Duodenal mucosa (tissue), 2 donors: ENCODE measurements at regions not wholly inside any gene's neighbourhood (a gene's known extent, or its start where the extent isn't known, plus 50 kb on each side); places are given as distances from the start of the nearest gene placed in this dataset.

Experiments
- H3K27ac ChIP-seq: one replicate; pipeline ENCODE4 v1.7.0; 2013; ENCODE audit warnings: low read depth, low read length
- H3K27me3 ChIP-seq, 2 donors: one replicate each; pipeline ENCODE4 v1.7.0; 2013; ENCODE audit warnings: low read length in 2 of 2, control low read depth in 1 of 2; ENCODE audit not compliant: insufficient read depth in 2 of 2, control insufficient read depth in 1 of 2
- H3K36me3 ChIP-seq, 2 donors: one replicate each; pipeline ENCODE4 v1.7.0; 2013; ENCODE audit warnings: low read length in 2 of 2, control low read depth in 1 of 2; ENCODE audit not compliant: insufficient read depth in 2 of 2, control insufficient read depth in 1 of 2
- H3K4me1 ChIP-seq, 2 donors: one replicate each; pipeline ENCODE4 v1.7.0; 2013; ENCODE audit warnings: low read length in 2 of 2, control low read depth in 1 of 2; ENCODE audit not compliant: insufficient read depth in 2 of 2, control insufficient read depth in 1 of 2
- H3K4me3 ChIP-seq, 2 donors: one replicate each; pipeline ENCODE4 v1.7.0; 2013; ENCODE audit warnings: low read length in 2 of 2, low read depth in 1 of 2
- H3K9ac ChIP-seq, 2 donors: one replicate each; pipeline ENCODE4 v1.7.0; 2013; ENCODE audit warnings: low read length in 2 of 2, low read depth in 1 of 2
- H3K9me3 ChIP-seq, 2 donors: one replicate each; pipeline ENCODE4 v1.7.0; 2013; ENCODE audit warnings: low read length in 2 of 2, control low read depth in 1 of 2; ENCODE audit not compliant: control insufficient read depth in 1 of 2

DNA sequence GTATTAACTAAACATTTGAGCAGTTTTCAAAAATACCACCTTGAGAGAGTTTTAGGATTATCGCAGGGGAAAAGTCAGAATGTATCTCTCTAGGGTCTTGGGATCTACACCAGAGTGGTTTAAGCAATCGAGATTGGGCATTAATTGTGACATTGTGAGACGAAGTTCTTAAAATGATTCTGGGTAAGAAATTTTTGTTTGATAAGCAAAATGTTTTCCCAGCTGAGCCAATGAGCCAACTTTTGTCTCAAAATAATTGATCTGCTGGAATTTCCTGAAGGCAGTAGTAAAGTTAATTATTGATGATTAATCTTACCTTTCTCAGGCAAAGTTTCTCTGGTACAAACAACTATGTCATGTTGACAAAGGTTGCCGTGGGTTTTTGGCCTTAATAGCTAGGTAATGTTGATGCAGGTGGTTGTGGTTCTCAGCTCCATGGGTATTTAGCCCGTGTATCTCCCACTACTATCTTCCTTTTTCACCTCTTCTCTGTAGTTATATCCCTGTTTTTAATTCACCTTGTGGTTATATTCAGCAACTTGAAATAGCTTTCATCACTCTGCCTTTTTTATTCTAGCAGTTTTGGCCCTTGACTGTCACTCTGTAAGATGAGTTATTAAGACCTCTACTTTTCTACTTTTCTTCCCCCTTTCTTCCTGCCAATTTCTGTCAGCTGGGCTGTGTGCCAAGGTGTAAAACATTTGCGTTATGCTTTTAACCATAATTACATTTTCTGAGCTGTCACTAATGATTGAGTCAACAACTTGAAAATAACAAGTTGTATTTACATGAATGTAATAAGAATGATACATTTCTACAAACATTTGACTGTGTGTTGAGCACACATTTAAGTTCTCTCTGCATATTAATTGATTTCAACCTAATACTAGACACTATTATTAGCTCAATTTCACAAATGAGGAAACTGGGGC lies 368.3 kb upstream of the BTBD3 start:
- Histone ChIP-seq H3K36me3 (no peaks in the 10 kb centered on the region), H3K4me1 (no peaks in the 10 kb centered on the region), H3K27ac (no peak overlapping the region), H3K4me3 (no peak overlapping the region), H3K9ac (no peak overlapping the region), H3K27me3 (no peaks in the 10 kb centered on the region), H3K9me3 (no peaks in the 10 kb centered on the region)

DNA sequence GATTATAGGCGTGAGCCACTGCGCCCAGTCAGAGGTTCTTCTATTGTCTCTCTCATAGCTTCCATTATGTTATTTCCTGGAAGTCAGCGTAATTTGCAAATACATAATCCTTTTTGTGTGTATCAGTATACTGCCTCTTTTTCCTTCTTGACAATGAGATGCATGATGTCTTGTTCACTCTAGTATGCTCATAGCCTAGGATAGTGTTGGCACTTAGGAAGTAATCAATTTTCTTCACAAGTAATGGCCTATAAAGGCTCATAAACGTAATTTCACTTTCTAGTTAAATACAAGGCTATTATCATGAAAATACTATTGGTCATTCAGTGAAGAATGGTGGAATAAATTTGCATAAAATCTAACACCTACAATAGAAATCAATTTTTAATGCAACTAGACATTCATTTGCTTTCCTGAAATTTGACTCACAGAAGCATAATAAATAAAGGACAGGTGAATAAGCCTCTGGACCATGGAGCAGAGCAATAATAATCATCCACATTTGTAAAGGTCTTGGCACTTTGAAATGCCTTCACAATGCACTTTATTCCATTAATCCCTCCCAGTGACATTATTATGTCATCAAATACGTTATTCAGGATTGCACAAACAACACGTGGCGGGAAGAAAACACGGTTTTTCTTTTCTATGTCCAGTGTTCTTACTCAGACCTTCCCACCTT lies 366.9 kb upstream of the BTBD3 start:
- no peak overlapping the region for H3K9ac ChIP-seq
- no peak overlapping the region for H3K4me3 ChIP-seq
- H3K36me3 ChIP-seq: no peaks in the 10 kb centered on the region

DNA sequence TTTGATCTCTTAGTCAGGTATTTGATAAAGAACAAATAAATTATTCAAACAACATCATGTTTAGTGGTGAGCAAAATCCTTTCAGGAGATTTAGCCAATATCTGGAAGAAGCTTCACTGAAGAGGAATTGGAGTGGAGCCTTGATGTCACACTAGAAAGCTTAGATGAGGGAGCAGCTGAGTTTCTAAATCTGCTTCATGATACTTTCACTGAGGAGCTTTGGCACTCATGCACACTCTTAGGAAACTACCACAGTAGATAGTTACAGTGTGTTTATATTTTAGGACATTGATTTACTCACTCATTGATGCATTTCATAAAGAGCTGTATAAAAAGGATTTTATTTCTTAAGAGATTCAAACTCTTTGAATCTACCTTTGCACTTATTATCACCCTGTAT lies 366.2 kb upstream of the BTBD3 start:
- Histone ChIP-seq H3K9ac (no peak overlapping the region), H3K27ac (no peak overlapping the region), H3K36me3 (no peaks in the 10 kb centered on the region), H3K27me3 (no peaks in the 10 kb centered on the region), H3K4me1 (no peaks in the 10 kb centered on the region), H3K4me3 (no peak overlapping the region), H3K9me3 (no peaks in the 10 kb centered on the region)

More for the DNA sequence above, 366.9 kb upstream of the BTBD3 start:
- Histone ChIP-seq H3K27me3 (no peaks in the 10 kb centered on the region), H3K27ac (no peak overlapping the region), H3K9me3 (no peaks in the 10 kb centered on the region), H3K4me1 (no peaks in the 10 kb centered on the region)

DNA sequence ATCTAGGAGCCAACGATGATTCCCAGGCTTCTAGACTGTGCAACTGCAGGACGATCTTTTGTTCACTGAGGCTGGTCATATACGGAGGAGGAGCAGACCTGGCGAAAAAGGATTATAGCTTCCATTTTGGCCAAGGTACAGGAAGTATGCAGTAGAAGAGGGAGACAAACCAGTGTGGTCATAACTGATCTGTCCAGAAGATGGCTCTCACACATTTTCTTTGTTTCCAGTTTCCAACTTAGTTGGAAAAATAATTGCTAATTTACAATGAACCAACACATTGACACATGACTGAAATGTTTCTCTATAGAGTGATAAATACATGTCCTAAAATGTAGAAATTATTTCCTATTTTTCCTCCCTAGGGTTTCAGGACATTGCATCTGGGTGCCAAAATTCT lies 364.1 kb upstream of the BTBD3 start:
- Histone ChIP-seq H3K9ac (no peak overlapping the region), H3K27me3 (no peaks in the 10 kb centered on the region), H3K36me3 (no peaks in the 10 kb centered on the region), H3K27ac (no peak overlapping the region), H3K4me1 (no peaks in the 10 kb centered on the region), H3K4me3 (no peak overlapping the region), H3K9me3 (no peaks in the 10 kb centered on the region)

DNA sequence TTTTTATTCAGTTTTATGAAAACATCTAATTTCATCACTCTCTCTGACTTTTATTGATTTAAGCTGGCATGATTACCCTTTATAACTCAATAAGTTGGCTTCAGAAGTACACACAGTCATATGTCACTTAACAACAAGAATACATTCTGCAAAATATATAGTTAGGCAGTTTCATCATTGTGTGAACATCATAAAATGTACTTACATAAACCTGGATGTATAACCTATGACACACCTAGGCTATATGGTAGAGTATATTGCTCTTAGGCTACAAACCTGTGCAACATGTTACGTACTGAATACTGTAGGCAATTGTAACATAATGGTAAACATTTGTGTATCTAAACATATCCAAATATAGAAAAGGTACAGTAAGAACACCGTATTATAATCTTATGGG lies 362.2 kb upstream of the BTBD3 start:
- Histone ChIP-seq H3K27ac (no peak overlapping the region), H3K4me1 (no peaks in the 10 kb centered on the region), H3K27me3 (no peaks in the 10 kb centered on the region), H3K9ac (no peak overlapping the region), H3K9me3 (no peaks in the 10 kb centered on the region), H3K36me3 (no peaks in the 10 kb centered on the region), H3K4me3 (no peak overlapping the region)

DNA sequence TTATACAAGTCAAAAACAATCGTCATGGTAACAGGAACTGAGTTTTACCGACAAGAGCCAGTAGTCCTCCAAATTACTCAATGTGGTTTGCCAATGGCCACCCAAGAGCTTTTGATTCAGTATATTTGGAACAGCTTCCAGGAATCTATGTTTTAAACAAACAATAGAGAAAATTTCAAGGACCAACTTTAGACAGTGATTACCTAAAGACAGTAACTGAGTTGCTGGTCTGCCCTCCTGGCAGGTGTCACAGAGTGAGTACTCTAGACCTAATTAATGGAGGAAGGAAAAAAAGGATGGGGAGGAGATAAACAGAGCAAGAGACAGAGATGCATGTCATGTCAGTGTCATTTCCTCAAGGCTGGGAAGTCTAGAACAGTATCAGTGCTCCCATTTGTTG lies 361.3 kb upstream of the BTBD3 start:
- Histone ChIP-seq H3K4me1 (no peaks in the 10 kb centered on the region), H3K36me3 (no peaks in the 10 kb centered on the region), H3K9ac (no peak overlapping the region), H3K27ac (no peak overlapping the region), H3K4me3 (no peak overlapping the region), H3K9me3 (no peaks in the 10 kb centered on the region), H3K27me3 (no peaks in the 10 kb centered on the region)

DNA sequence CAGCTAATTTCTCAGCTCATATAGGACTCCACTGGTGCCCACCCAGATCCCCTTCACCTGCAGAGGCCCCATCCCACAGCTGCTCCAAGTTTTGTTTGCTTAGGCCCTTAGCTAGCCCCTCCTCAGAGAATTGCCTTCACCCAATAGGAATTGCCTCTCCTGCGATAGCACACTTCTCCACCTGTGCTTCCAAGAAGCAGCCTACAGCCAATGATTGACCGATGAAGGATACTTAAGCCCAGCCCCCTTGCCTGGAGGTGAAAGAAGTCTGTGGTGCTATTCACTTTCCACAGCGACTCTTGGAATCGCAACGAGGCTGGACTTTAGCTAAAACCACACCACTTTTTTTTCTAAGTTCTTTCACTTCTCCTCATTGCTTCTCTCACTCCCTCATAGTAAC lies 353.2 kb upstream of the BTBD3 start:
- H3K9ac ChIP-seq: no peak overlapping the region
- H3K4me1 ChIP-seq: no peaks in the 10 kb centered on the region
- H3K4me3 ChIP-seq: no peak overlapping the region
- no peaks in the 10 kb centered on the region for H3K36me3 ChIP-seq
- no peak overlapping the region for H3K27ac ChIP-seq
- no peaks in the 10 kb centered on the region for H3K9me3 ChIP-seq
- no peaks in the 10 kb centered on the region for H3K27me3 ChIP-seq

DNA sequence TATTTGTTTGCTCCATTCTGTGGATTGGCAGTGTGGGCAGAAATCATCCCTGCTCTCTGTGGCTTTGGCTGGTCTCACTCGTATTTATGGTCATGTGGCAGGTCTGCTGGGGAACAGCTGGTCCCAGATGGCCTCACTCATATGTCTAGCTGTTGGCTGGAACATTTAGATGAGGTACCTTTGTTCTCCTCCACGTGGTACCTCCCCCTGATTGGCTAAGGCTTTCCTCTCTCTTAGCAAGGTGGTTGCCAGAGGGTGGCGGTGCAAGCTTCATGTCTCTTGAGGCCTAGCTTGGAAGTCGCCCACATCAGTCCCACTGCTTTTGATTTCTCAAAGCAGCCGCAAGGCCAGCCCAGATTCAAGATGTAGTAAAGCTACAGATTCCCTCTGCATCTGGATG lies 348.5 kb upstream of the BTBD3 start:
- Histone ChIP-seq H3K27ac (no peak overlapping the region), H3K9ac (no peak overlapping the region), H3K4me3 (no peak overlapping the region), H3K27me3 (no peaks in the 10 kb centered on the region), H3K9me3 (no peaks in the 10 kb centered on the region), H3K4me1 (no peaks in the 10 kb centered on the region), H3K36me3 (no peaks in the 10 kb centered on the region)

DNA sequence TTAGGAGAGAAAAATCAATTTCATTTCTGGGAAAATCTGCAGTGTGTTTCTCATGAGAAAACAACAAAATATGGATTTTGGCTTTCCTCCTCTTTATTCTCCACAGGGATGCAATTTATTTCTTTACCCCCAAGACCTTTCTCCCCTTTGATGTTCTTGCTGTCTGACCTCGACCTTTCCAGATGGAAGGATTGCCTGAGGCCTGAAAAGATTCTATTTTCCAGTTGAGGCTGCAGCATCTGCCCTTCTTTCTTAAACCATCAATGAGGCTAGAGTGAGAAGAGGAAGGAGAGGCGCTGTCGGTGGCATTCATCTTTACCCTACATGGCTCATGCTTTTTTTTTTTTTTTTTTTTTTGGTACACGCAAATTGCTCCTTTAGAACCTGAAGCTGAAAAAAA lies 344.2 kb upstream of the BTBD3 start:
- no peak overlapping the region for H3K27ac ChIP-seq
- no peaks in the 10 kb centered on the region for H3K36me3 ChIP-seq
- no peak overlapping the region for H3K9ac ChIP-seq
- no peak overlapping the region for H3K4me3 ChIP-seq
- H3K9me3 ChIP-seq: no peaks in the 10 kb centered on the region
- no peaks in the 10 kb centered on the region for H3K27me3 ChIP-seq
- H3K4me1 ChIP-seq: no peaks in the 10 kb centered on the region

DNA sequence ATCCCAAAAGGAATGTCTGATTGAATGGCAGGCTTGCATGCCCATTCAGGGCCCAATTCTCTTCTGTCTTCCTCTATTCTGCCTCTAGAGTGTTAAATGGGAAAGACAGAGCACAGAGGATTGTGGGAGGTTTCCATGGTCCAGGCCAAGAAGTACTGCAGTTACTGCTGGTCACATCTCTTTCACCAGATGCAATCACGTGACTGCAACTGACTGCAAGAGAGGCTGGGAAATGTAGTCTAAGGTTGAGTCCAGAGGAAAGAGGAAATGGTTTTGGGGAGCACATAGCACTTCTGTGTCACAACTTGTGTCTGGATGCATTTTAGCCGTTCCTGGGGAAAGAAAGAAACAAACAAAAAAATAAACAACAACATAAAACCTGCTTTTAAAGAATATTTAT lies 336.4 kb upstream of the BTBD3 start:
- no peak overlapping the region for H3K4me3 ChIP-seq
- no peaks in the 10 kb centered on the region for H3K4me1 ChIP-seq
- H3K9ac ChIP-seq: no peak overlapping the region
- H3K36me3 ChIP-seq: no peaks in the 10 kb centered on the region
- H3K27ac ChIP-seq: no peak overlapping the region
- H3K27me3 ChIP-seq: no peaks in the 10 kb centered on the region
- no peaks in the 10 kb centered on the region for H3K9me3 ChIP-seq
